Medulla oblongata (tissue), 1 donor: ENCODE measurements at regions not wholly inside any gene's neighbourhood (a gene's known extent, or its start where the extent isn't known, plus 50 kb on each side); places are given as distances from the start of the nearest gene placed in this dataset.
A peak's percentile ranks its signal among the peaks of the same experiment; 100 is the strongest.

Experiments
- DNase-seq: peaks from one replicate; pipeline ENCODE4 v3.0.0-alpha.2; 2015; ENCODE audit errors: extremely low spot score

- DNase-seq, result peak; percentile 56
Measured at GRCh38 chr13:48181482-48182145, 51.4 kb upstream of the ITM2B start.

DNA sequence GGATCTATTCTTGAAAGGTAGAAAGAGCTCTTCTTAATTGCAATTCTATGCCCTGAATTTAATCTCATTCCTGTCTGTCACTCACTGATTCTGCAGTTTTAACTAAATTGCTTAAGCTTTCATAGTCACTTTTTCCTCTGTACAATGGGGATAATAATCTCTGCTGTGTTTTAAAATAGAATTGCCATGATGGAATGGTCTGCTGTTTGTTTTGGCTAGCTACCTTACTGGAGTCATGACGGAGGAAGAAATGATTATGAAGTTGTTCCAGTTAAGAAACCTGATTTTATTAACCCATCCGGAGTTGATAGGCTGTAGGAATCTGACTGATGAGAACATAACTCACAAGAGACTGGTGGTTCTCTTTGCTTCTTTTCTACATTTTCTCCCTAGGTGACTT, 54.9 kb upstream of the ITM2B start:
- no peak for DNase-seq

GRCh38 chr13:48176781-48177180, 56.2 kb upstream of the ITM2B start:
- DNase-seq, result no peak

DNA sequence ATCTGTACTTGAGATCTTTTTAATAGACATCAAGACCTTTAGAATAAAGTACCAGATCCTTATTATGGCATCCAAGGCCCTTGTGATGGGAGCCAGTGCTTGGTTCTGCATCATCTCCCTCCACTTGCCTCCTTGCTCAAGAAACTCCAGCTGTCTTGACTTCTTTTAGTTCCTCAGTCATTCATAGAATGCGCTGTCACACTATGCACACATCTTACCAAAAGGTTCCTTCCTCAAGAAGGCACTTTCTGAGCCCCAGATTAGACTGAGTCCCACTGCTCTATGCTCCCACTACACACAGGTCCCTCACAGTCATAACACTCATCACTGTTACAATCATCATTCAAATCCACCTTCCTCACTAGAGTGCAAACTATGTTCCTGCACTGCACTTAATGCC, 57.8 kb upstream of the ITM2B start:
- DNase-seq, result peak; percentile 67

DNA sequence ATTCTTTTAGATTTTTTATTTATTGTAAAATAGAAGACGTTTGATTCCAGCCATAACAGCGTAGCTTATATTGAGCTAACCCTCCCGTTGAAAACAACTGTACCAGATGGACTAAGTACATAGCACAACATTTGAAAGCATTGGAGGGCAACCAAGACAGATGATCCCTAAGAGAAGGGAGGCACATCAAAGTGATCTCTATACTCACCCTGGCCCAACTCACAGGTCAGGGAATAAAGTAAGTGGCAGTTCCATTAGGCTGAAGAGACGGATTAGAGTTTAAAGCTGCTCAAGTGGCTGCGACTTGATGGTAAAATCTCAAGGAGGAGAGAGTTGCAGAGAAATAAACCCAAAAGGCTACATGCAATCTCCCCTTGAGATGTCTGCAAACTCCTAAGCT, 65.1 kb upstream of the ITM2B start:
- no peak for DNase-seq

DNA sequence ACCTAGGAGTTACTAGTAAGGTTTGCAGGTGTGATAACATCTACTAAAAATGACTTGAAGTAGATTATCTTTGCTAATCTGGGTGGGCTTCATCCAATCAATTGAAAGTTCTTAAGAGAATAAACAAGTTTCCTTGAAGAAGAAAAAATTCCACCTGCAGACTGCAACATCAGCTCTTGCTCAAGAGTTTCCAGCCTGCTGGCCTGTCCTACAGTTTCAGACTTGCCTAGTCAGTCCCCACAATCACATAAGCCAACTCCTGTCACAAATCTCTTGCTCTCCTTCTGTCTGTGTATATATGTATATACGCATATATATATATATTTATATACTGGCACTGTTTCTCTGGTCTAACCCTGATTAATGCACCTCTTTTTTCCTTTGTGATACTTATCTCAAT, 67.3 kb upstream of the ITM2B start:
- no peak for DNase-seq

DNA sequence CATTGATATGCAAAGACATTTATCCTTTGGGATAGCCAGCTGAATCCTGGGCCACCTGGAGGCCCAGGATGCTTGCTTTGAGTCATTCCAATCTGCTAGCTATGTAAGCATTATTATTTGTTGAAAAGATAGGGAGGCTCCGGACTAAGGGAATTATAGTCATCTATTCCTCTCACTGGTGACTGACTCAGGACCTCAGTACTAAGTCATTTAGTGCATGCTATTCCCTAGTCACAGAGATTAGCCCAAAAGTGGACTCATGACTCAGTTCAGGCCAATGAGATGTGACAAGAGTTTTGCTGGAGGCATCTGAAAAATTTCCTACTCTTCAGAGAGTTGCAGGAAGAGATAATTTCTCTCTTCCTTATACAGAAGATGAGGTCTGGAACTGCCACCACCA, 67.9 kb upstream of the ITM2B start:
- DNase-seq, result no peak

- no peak for DNase-seq
Measured at GRCh38 chr13:48163061-48163460, 68.2 kb upstream of the MED4 start.

GRCh38 chr13:48162217-48162616, 67.3 kb upstream of the MED4 start:
- DNase-seq, result no peak

GRCh38 chr13:48161530-48162179, 66.8 kb upstream of the MED4 start:
- DNase-seq, result peak; percentile 86

DNA sequence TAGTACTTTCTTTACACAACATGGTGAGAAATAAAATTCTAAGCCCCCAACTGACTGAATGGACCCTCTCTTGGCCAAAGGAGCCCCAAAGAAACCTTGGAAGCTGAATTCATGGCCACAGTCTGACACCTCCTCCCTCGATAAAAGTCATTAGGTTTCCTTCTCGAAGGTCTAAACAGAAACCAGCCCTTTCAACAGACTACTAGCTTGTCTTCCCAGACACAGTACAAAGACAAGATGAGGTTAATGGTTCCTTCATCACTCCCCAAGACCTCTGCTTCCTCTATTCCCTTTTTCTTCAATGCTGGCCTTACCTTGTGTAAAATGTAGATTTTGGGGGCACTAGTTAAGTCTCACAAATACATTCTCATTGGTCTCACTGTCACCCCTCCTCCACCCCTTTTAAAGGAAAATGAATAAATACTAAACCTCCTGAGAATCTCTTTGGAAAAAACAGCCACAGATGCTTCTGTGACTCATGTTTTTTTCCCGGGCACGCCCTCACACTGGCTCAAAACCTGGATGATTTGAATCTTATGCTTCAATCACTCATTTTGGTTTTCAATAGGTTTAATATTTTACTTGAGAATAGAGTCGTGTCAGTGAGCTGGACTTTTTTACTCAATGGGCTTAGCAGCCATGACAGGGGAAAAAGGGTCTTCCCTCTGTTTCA, 65.8 kb upstream of the MED4 start:
- no peak for DNase-seq

DNA sequence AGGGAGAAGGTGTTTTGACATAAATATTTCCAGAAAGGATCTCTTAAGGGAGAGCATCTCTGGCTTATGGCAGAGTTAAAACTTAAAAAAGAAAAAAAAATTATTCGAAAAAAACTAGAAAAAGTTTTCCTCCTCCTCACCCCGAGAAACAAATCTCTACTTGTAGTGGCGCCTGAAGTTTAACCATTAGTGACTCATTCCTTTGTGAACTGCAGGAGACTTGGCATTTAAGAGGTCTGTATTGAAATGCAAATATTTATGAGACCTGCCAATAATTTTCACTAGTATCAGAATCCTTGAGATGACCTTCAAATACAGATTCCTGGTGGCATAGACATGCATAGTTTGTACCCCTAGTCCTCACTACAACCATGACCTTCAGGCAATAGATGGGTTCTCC, 64.9 kb upstream of the MED4 start:
- no peak for DNase-seq

DNA sequence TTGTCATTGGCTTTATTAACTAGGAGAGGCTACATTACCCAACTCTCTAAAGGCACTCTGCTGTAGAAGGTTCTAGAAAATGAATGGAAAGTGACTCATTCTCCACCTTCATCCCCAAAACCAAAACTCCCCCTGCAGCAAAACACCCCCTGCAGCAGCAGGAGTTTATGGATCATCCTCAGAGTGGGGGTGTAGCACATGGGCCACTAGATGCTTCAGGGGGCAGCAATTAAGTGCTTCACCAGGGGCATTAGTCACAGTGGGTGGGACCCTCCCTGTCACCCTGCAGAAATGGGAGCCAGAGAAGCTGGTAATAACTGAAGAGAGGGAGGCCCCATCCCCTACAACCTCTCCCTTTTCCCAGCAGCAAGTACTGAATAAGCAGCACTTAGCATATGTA, 64.5 kb upstream of the MED4 start:
- no peak for DNase-seq

DNA sequence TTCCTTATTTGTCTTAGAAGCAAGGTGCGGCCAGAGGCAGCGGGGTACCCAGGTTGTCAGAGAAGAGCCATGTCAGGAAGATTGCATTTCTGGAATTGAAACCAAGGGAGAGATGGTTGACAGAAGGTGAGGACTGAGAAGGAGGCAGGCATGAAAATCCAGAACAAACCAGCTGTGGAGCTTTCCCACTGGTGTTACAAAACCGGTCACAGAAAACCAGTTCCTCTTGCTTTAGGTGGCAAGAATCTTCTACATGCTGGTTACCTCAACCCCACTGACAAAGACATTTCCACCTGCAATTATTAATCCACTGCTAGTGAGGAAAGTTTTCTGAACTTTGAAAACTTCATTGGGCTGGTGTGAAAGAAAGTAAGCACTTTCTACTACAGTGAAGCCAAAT, 64.0 kb upstream of the MED4 start:
- DNase-seq, result peak; percentile 51

DNA sequence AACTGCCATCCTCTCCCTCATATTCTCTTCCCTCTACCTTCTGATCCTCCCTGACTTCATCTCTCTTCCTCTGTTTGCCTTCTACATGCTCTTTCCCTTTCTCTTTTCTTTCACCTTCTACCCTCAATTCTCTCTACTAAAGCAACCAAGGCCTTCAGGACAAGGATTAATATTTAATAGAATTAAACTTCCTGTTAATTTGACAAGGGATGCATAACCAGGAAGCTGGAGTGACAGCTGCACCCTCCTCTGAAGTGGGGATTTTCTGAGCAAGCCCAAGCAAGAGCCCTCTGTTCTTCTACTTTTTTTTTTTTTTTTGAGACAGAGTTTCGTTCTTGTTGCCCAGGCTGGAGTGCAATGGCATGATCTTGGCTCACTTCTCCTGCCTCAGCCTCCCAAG, 63.4 kb upstream of the MED4 start:
- no peak for DNase-seq

GRCh38 chr13:48156466-48156865, 61.6 kb upstream of the MED4 start:
- DNase-seq, result no peak

- DNase-seq, result no peak
Measured at GRCh38 chr13:48155848-48156247, 60.9 kb upstream of the MED4 start.

GRCh38 chr13:48154671-48155070, 59.8 kb upstream of the MED4 start:
- DNase-seq, result no peak

DNA sequence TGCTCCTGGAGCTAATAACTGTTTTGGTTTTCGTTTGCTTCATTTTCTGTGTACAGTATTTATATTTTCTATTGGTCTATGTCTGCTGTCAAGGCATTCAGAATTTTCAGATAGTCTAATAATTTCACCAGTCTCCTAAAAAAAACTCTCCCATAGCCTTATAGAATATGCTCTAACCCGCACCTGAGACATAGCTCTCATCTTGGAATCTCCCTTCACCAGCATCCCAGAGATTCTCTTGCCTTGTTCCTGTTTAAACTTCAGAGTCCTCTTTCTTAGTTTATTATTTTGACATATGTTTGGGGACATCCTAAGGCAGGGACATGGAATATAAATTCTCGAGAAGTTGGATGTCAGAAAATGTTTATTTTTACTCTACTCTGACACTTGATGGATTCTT, 58.3 kb upstream of the MED4 start:
- no peak for DNase-seq

DNA sequence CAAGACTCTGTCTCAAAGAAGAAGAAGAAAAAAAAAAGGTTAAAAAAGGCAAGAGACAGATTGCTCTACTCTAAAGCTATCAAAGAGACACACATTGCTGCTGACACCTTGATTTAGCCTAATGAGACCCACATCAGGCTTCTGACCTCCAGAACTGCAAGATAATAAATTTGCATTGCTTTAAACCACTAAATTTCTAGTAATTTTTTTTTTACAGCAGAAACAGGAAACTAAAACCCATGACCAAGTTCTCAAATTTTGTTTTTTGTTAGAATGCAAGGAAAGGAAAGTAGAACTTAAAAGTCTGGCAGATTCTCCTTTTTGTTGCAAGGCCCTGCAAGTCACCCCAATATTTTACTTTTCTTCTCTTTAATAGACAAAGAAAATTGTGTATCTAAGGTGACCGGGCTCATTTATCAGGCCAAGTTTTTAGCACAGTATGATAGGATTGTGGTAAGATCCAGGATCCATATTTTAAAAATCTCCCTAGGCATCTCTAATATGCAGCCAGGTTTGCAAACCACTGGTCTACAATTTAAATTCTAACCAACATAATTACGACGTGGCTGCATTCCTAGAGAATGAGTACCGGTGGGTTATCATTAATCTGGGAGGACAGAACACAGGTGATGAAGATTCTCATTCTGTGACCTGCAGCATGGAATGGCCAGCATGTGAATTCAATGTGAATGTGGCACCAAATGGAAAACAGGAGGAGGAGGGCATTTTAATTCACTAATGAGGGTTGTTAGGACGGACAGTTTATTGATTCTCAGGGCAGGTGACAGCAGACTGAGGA, 56.7 kb upstream of the MED4 start:
- DNase-seq, result peak; percentile 44

DNA sequence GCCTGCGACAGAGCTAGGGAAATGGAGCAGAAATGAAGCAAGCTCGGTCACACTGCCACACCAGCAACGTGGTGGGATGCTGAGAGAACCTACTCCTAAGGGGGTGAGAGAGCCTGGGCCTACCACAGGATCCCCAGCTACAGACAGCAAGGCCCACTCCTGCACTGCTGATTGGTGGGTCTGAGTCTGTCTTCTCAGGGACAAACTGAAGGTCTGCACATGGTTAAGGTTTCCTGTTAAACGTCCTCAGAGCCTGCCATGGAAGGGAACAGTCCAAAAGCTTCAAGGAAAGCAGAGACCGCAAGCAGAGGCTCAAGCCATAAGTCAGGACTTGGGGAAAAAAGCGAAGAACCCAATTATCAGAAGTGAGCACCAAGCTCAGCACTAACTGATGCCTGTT, 53.5 kb upstream of the MED4 start:
- no peak for DNase-seq

- DNase-seq, result no peak
Measured at GRCh38 chr13:48146636-48147035, 51.7 kb upstream of the MED4 start.

- DNase-seq, result no peak
Measured at GRCh38 chr13:48146122-48146521, 51.2 kb upstream of the MED4 start.
